Jurkat, Clone E6-1 (cell line): ENCODE measurements at regions not wholly inside any gene's neighbourhood (a gene's known extent, or its start where the extent isn't known, plus 50 kb on each side); places are given as distances from the start of the nearest gene placed in this dataset.
"Not testable (repeated sequence)": the region's sequence is repeated elsewhere in the genome, so short reads cannot be mapped to it uniquely, and the experiment has no call there.

ENCODE experiments used
- DNase-seq: peaks from one replicate; pipeline ENCODE4 v3.0.0-alpha.2; 2011; ENCODE audit warnings: low read depth, low spot score
- H3K4me3 ChIP-seq: 2 replicates; pipeline ENCODE4 v1.5.1; 2011; ENCODE audit warnings: mild to moderate bottlenecking, low read length, control low read depth, moderate library complexity

DNA sequence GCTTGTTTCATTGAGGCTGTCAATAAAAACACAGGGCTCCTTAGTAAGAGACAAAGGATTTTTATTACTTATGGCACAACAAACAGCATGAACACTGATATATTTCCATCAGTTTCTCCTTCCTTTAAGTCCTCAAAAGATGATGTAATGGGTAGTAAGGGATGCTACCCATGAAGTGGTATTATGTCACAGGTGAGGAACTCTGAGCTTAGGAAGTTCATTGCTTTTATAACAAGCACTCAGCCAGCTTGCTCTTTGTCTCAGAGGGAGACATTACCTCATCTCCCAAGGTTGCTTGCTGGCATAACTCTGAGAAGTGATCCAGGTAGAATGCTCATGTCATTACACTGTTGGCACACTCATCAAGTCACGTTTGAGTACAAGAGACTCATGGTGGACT lies 287.0 kb upstream of the OR4E1 start:
- no peak overlapping the region for H3K4me3 ChIP-seq
- DNase-seq, result no peak

DNA sequence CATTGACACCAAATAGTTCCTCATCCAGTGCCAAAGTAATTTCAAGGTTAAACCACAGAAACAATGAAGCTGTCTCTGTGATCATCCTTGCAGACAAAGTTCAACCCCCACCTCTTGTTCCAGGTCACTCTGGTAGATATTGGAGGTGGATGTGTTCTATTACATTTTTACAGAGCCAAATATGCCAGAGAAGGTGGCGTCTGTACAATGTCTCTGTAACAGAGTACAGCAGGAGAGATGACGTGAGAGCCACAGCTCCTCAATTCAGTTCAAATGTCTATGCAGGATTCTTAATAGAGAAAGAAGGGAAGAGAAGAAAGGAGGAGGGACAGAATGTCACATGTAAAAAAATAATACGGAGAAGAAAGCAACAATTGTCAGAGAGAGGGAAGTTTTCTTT lies 268.3 kb upstream of the OR4E1 start:
- no peak overlapping the region for H3K4me3 ChIP-seq
- no peak for DNase-seq

GRCh38 chr14:21940887-21941856 lies 267.6 kb upstream of the OR4E1 start:
- H3K4me3 ChIP-seq, result peak overlapping the region; percentile 22
- DNase-seq, result peak; percentile 64

GRCh38 chr14:21939836-21940235 lies 266.2 kb upstream of the OR4E1 start:
- no peak for DNase-seq
- H3K4me3 ChIP-seq, result no peak overlapping the region

GRCh38 chr14:21937996-21938395 lies 264.4 kb upstream of the OR4E1 start:
- no peak for DNase-seq
- H3K4me3 ChIP-seq, result no peak overlapping the region

- no peak overlapping the region for H3K4me3 ChIP-seq
- no peak for DNase-seq
Measured at GRCh38 chr14:21933681-21934080, 260.1 kb upstream of the OR4E1 start.

- H3K4me3 ChIP-seq, result peak overlapping the region; percentile 7; the same call in 1 of the 2 replicates
- DNase-seq, result peak; percentile 93
Measured at GRCh38 chr14:21924479-21924878, 250.9 kb upstream of the OR4E1 start.

DNA sequence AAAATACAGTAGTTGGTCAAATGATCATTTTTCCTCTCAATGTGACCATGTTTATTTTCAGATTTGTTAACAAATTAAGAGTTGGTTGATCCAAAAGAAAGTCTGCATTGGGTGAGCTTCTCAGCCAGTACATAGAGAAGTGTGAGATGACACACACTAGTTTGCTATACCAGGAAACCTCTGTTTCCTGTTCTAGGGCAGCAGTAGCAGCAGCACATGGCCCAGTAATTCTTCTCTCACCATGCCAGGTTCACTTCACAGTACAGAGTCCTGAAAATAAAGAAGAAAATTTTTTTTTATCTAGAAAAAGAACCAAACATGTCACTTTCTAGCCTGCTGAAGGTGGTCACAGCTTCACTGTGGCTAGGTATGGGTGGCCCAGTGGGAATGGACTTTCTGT lies 250.2 kb upstream of the OR4E1 start:
- DNase-seq, result peak; percentile 79
- no peak overlapping the region for H3K4me3 ChIP-seq

DNA sequence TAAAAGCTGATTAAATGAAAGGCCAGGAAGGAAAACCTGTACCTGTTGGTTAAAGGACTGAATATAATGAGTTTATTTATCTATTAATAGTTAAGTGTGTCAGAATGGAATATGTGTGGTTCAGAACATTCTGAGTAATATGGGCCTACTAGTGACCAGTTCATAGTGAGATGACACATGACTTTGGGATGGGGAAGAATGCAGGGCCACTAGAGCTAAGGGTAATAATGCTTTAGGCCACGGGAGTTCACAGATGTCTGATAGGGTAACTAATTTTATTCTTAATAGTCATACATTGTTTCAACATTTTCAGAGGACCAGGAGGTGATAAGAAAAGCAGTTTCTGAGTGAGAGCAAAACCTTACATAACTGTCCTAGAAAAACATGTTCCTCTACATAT lies 247.8 kb upstream of the OR4E1 start:
- DNase-seq, result no peak
- no peak overlapping the region for H3K4me3 ChIP-seq

DNA sequence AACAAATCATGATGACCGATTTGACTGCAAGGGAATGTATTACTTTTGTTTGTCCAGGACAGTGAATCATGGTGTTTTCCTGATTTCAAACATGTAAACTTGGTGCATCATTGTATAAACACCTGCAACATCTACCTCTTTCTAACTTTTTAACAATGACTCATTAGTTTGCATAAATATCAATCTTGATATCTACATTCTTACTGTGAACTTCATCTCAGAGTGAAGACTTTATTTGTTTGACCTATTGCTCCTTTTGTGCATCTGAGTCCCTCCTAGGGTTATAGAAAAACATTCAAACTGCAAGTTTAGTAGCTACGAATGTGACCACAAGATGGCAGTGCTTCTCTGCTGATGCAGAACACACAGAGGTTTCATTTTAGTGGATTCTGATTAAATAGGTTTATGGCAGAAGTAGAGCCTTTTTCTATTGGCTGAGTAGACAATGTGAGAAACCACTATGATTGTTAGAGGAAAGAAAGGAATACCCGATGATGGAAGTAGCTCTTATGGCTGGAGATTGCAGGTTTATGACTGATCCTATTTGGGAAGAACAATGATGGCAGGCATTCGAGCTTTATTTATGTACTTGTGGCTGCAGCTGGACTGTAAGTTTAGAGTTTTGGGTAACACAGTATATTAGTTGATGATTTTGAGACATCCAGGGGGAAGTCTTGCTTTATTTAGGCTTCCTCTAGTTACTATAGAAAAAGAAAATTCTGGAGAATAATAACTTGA lies 244.2 kb upstream of the OR4E1 start:
- peak overlapping the region; percentile 9; the same call in 1 of the 2 replicates for H3K4me3 ChIP-seq
- peak; percentile 77 for DNase-seq

DNA sequence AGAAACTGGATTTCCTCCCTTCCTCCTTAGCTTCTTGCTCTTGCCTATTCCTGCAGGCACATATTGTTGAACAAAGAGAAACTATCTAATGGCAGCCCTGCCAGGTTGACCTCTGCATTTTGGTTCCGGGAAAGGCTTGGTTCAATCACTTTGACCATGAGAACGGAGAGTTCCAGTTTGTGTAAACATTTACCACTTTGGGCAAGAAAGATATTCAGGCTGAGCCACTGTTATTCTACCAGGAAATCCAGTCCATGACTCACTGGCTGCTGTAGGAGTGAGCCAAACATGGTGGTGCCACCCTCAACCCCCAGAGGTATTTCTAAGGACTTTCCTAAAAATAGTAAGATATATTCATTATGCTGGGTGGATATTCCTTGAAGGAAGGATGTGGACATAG lies 242.2 kb upstream of the OR4E1 start:
- H3K4me3 ChIP-seq, result no peak overlapping the region
- no peak for DNase-seq

DNA sequence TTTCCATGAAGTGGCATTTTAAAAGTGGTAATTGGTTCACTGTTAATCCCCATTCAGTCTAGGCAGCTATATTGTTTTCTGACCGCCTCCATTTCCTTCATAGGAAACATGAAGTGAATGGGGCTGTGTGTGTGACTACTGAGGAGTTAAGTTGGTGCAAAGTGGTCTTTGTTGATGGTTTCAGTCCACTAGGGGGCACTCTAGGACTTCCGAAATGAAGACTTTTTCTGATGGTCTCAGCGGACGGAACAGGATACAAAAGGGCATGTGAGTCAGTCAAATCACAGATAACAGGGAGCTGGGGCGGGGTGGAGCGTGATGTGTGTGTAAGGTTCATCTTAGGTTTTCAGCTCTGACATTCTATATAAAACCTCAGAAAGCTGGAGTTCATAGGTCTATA lies 240.1 kb upstream of the OR4E1 start:
- DNase-seq, result peak; percentile 91
- no peak overlapping the region for H3K4me3 ChIP-seq

GRCh38 chr14:21912367-21912766 lies 238.7 kb upstream of the OR4E1 start:
- DNase-seq, result no peak

GRCh38 chr14:21911877-21912276 lies 238.3 kb upstream of the OR4E1 start:
- DNase-seq, result no peak
- no peak overlapping the region for H3K4me3 ChIP-seq

More at GRCh38 chr14:21912367-21912766, 238.7 kb upstream of the OR4E1 start:
- H3K4me3 ChIP-seq, result no peak overlapping the region

- DNase-seq, result no peak
- H3K4me3 ChIP-seq, result no peak overlapping the region
Measured at GRCh38 chr14:21910260-21910659, 236.6 kb upstream of the OR4E1 start.

GRCh38 chr14:21902561-21903181 lies 229.1 kb upstream of the OR4E1 start:
- DNase-seq, result no peak
- H3K4me3 ChIP-seq, result no peak overlapping the region

- not testable (repeated sequence) for DNase-seq
- H3K4me3 ChIP-seq, result peak overlapping the region; percentile 61
Measured at GRCh38 chr14:21894898-21895194, 221.2 kb upstream of the OR4E1 start.

GRCh38 chr14:21894003-21894897 lies 220.6 kb upstream of the OR4E1 start:
- DNase-seq, result peak; percentile 80
- peak overlapping the region; percentile 61 for H3K4me3 ChIP-seq

- DNase-seq, result no peak
- no peak overlapping the region for H3K4me3 ChIP-seq
Measured at GRCh38 chr14:21891921-21892320, 218.3 kb upstream of the OR4E1 start.
